HTR-8/SVneo (cell line): ENCODE measurements at regions not wholly inside any gene's neighbourhood (a gene's known extent, or its start where the extent isn't known, plus 50 kb on each side); places are given as distances from the start of the nearest gene placed in this dataset.
"Not testable (repeated sequence)": the region's sequence is repeated elsewhere in the genome, so short reads cannot be mapped to it uniquely, and the experiment has no call there.

Experiments
- DNase-seq: peaks from one replicate; pipeline ENCODE4 v3.0.0; 2011; ENCODE audit warnings: low spot score, mixed read lengths; ENCODE audit not compliant: insufficient read length
- FAIRE-seq: peaks from 2 replicates; lab custom pipeline; 2011; peaks lifted over from hg19 to GRCh38; lab: Jason Lieb, UNC

DNA sequence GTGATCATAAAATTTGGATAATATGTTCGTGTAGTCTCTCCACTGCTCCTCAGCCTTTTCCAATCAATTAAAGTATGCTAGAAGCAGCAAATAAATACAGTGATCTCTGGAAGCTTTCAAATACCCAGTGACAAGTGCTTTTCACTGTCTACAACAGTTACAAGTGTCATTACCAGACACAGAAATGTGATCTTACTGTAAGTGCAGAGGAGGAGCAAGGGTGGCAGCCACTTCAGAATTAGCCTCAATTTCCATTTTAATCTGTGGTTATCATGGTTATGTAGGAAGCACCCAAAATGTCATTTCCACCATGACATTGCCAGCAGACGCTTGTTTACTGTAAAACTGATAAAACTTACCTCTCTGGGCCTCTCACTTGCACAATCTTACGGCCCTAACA, 133.9 kb upstream of the ADAMTS3 start:
- FAIRE-seq, result no peak
- no peak for DNase-seq

DNA sequence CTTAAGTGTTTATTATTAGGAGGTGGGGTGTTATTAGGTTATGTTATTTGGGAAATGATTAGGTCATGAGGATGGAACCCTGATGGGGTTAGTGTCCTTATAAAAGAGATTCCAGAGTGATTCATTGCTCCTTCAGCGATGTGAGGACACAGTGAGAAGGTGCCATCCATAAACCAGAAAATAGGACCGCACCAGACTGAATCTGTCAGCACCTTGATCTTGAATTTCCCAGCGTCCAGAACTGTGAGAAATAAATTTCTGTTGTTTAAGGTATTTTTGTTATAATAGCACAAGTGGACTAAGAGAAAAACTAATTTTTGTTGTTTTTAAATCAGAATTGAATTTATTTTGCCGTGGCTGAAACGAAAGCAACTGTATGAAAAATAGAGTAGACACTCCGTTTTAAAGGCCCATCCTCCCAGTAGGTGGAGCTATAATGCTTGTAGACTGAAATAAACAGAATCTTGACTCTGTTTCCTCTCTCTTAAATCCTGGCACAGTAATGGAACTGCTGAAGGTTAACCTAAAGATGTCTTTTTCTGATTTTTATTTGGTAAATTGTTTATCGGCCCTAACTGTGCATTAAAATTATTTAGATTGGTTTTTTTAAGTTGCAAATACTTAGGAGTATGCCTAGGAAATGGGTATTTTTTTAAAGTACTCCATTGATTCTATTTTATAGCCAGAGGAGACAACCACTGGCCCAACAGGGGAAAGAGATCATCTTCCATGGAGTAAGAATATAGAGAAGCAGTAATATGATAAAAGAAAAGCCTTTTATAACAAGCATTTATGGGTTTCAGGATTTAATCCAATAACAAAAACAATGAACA, 133.2 kb upstream of the ADAMTS3 start:
- peak; percentile 13 for DNase-seq
- no peak for FAIRE-seq

DNA sequence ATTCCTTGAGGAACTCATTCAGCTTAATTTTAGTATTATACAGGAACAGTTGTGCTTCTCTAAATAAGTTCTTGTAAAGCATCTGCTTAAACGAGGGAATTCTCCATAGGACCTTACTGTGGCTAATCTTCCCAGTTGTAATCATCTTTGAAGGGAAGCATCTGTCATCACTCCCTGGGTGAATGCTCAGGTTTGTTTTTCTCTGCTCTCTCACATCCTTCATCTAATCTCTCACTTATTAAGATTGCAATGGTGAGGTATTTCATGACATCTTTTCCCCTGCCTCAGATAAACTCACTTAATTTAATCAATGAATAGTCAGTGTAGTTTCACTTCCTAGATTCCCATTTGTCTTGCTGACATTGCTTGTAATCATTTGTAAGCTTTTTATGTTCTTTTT, 121.8 kb upstream of the ADAMTS3 start:
- FAIRE-seq (no peak), DNase-seq (no peak)

DNA sequence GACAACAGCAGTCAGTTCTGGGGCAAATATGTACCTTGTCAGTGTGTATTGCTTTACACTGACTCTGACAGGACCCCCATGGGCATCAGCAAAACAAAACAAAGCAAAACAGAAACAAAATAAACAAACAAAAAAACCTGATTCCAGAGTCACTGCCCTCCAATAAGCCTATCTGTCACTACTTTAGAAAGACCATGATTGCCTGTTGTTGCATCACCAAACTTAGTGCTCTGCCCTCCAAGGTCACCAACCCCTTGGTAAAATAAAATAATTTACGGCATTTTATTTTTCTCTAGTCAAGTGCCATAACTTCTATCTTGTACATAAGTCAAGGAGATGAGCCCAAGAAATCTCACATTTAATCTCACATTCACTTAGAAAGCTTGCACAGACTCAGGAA, 120.9 kb upstream of the ADAMTS3 start:
- FAIRE-seq (no peak), DNase-seq (no peak)

DNA sequence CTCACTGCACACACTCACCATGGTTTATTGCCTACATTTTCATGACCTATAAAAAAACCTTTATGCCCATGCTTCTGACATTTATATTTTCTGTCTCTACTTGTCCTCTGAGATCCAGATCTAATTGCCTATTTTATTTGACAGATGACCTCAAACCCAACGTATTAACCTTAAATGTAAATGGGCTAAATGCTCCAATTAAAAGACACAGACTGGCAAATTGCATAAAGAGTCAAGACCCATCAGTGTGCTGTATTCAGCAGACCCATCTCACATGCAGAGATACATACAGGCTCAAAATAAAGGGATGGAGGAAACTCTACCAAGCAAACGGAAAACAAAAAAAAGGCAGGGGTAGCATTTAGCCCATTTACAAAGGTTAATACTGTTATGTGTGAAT, 117.4 kb upstream of the ADAMTS3 start:
- not testable (repeated sequence) for DNase-seq, FAIRE-seq

DNA sequence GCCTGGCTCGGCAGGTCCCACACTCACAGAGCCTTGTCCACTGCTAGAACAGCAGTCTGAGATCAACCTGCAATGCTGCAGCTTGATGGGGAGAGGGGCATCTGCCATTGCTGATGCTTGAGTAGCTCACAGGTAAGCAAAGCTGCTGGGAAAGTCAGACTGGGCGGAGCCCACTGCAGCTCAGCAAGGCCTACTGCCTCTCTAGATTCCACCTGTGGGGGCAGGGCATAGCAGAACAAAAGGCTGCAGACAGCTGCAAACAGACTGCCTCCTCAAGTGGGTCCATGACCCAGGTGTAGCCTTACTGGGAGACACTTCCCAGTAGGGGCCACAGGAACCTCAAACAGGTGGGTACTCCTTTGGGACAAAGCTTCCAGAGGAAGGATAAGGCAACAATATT, 110.6 kb upstream of the ADAMTS3 start:
- DNase-seq (no peak), FAIRE-seq (no peak)

DNA sequence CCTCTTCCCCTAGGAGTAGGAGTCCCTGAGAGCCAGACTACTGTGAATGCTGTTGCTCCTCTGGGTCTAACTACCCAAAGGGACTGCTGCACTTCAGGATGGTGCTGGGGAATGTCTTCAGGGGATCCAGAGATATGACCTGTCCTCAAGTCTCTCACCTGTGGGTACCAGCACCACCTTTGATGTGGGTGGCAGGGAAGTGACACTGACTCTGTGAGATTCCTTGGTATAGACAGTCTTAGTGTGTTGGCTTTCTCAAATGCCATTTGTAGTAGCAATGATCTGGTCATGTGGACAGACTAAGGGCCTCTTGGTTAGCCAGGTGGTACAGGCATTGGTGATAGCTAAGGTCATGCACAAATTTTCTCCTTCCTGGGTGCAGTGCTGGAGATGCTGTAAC, 108.9 kb upstream of the ADAMTS3 start:
- no peak for DNase-seq
- no peak for FAIRE-seq

DNA sequence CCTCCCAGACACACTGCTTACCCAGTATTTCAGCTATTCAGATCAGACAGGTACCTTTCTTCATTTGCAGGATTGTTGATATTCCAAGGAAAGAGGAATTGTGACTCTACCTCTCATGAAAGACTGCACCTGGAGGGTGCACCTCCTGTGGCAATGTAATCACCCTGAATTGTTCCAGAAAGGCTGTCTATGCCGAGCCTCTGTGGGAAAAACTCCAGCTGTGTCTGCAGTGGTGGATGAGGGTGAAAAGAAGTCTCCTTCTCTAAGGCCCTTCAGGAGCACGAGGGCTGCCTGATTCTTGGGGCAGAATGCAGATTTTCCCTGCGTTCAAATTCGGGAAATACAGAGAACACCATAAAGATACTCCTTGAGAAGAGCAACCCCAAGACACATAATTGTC, 108.2 kb upstream of the ADAMTS3 start:
- DNase-seq (no peak), FAIRE-seq (no peak)

DNA sequence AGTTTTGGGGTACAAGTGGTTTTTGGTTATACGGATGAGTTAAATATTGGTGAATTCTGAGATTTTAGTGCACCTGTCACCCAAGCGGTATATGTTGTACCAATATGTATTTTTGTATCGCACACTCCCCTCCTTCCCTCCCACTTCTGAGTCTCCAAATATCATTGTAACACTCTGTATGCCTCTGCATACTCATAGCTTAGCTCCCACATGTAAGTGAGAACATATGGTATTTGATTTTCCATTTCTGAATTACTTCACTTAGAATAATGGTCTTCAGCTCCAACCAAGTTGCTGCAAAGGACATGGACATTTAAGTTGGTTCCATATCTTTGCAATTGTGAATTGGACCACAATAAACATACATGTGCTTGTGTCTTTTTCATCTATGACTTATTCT, 103.0 kb upstream of the ADAMTS3 start:
- FAIRE-seq, result no peak
- no peak for DNase-seq

DNA sequence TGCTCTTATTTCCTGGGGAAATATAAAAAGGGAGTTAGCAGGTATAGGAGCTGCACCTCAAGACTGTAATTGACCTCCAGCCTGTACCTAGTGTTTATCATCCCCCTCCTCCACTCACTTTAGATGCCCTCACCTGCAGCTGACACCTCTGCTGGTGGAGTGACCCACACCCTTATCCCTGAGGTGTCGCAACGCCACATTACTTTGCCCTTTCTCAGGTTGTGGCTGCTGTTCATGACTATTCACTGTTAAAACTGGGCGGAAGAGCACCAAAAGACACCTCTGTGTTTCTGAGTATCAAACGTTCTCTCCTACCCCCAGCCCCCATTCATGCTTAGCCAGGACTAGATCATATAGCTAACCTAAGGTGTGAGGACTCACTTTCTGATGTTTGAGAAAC, 101.5 kb upstream of the ADAMTS3 start:
- DNase-seq (no peak), FAIRE-seq (no peak)

DNA sequence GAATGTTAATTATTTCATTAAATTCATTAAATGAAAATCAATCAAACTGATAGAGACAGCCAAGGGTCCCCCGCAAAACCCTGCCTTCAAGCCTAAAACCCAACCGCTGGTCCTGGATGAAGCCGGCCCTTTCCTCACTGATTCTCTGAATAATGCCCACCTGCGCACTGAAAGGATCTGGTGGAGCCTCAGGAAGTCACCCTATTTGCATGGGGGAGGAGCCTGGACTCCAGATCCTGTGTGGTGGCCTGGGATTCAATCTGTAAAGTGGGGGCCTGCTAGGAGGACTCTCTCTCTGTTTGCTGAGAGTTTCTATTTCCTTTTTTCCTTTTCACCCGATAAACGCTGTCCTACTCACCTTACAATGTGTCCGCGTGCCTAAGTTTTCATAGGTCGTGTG, 97.9 kb upstream of the ADAMTS3 start:
- no peak for FAIRE-seq
- no peak for DNase-seq

DNA sequence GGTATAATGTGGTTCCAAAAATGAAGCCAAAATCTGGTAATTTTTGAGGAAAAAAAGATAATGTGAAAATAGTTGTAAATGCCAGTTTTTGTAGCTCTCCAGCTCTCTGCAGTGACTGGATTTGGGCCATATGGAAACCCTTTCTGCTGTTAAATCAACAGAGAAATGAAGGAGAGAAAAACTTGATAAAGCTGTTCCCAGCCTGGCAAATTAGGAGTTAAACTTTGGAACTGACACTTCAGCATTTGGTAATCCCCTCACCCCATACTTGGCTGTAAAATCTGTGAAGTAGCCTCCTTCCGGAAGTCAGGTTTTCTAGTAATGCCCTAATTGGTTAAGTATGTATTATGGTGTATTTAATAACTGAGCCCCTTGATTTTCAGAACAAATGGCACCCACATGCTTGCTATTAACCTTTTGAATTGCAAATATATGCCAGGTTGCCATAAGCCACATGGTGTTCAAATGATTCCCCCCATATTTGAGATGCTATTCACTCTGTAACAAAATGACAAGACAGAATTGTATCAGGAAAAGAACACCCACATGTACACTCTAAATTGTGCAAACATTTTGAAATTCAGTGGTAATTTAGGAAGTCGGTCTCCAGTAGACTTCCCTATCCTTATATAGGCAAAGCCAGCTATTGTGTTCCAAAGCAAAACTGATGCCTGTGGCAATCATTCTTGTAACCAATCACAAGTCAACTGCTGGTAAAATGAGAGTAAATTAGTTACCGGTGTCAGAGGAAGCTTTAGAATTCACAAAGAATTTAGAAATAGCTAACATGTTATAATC, 96.3 kb upstream of the ADAMTS3 start:
- no peak for DNase-seq
- FAIRE-seq, result no peak

DNA sequence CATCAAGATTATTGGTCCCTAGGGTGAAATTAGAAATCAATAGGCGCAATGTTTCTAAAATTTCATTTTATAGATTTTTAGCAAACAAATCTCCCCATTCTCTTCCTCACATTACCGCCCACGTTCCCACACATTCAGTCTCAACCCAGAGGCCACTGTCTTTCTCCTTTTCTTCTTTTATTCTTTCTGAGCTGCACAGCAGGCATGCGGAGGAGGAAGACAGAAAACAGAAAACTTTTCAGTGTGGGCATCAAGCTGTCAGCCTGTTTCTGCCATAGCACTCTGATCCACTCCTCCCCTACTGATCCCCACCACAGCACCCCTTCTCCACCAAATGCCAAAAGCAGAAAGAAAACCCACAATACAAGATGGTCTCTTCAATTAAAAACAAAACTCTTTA, 94.8 kb upstream of the ADAMTS3 start:
- FAIRE-seq (no peak), DNase-seq (no peak)

DNA sequence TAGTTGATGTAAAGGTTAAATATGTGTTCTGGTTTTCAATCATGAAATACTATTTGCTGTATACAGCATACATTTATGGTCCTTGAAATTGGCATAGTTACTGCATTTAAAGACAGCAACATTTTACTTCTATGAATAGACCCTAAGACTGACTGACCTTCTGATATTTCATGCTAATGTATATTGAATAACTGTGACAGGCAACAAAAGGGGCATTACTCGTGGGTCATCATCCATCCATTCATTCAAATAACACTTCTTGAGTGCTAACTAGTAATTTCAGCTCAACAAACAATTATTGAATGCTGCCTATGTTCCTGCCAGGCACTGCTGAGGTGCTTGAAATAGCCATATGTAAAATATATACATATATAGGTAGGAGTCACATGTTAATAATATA, 92.8 kb upstream of the ADAMTS3 start:
- DNase-seq, result no peak
- FAIRE-seq, result no peak

DNA sequence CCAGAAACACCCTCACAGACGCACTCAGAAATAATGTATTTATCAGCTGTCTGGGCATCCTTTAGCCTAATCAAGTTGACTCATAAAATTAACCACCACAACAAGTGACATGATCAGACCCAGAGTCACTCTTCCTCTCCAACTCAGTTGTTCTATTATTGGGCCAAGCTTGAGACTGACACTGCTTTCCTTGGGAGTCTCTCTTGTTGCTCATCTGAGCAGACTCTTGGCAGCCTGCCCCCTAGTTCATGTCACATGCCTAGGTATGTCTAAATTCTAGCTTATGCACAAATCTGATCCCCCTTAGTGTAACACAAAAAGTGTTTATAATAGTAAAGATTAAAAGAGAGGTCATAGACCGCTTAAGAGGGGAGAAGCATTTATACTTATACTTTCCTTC, 72.6 kb upstream of the ADAMTS3 start:
- DNase-seq (no peak), FAIRE-seq (no peak)

DNA sequence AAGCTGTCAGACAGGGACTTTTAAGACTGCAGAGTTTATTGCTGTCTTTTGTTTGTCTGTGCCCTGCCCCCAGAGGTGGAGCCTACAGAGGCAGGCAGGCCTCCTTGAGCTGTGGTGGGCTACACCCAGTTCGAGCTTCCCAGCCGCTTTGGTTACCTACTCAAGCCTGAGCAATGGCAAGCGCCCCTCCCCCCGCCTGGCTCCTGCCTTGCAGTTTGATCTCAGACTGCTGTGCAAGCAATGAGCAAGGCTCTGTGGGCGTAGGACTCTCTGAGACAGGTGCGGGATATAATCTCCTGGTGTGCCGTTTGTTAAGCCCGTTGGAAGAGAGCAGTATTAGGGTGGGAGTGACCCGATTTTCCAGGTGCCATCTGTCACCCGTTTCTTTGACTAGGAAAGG, 67.8 kb upstream of the ADAMTS3 start:
- FAIRE-seq, DNase-seq: not testable (repeated sequence)

DNA sequence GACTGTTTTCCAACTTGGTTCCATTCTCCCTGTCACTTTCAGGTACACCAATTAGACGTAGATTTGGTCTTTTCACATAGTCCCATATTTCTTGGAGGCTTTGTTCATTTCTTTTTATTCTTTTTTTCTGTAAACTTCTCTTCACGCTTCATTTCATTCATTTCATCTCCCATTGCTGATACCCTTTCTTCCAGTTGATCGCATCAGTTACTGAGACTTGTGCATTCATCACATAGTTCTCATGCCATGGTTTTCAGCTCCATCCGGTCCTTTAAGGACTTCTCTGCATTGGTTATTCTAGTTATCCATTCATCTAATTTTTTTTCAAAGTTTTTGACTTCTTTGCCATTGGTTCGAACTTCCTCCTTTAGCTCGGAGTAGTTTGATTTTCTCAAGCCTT, 66.9 kb upstream of the ADAMTS3 start:
- FAIRE-seq, DNase-seq: not testable (repeated sequence)

DNA sequence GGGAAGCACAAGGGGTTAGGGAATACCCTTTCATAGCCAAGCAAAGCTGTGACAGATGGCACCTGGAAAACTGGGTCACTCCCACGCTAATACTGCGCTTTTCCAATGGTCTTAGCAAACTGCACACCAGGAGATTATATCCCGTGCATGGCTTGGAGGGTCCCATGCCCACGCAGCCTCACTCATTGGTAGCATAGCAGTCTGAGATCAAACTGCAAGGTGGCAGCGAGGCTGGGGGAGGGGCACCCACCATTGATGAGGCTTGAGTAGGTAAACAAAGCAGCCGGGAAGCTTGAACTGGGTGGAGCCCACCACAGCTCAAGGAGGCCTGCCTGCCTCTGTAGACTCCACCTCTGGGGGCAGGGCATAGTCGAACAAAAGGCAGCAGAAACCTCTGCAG, 63.2 kb upstream of the ADAMTS3 start:
- not testable (repeated sequence) for DNase-seq, FAIRE-seq

DNA sequence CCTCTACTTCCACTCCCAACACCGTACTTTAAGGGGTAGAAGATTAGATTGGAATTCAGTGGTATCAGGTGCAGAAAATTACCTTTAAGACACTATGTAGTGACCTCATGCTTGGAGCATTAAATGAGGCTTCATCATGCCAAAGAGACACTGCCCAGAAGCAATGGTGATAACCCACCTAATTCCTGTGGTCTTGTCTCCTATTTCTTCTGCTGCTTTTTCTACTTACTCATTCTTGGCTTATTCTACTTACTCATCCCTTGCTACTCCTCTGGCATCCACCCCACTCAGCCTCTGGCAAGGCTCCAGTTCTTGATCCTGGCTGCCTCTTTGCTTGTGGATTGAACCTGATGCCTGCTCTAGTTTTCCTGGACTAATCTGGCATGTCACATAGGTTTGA, 62.3 kb upstream of the ADAMTS3 start:
- peak; percentile 40 for DNase-seq

DNA sequence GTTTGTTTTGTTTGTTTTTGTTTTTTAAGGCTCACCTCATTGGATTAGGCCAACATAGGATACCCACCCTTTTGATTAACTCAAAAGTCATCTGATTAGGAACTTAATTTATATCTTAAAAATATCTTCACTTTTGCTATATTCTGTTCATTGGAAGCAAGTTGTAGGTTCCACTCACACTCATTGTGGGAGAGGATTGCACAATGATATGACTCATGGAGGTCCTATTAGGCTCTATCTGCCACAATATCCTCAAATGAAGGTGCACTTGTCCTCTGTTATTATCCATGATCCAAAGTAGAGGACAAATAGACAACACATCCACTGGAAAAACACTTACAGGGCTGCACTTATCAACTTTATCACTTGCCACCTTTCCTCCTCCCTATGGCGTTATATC, 60.5 kb upstream of the ADAMTS3 start:
- FAIRE-seq (no peak), DNase-seq (no peak)

More for the DNA sequence above, 62.3 kb upstream of the ADAMTS3 start:
- FAIRE-seq, result no peak

DNA sequence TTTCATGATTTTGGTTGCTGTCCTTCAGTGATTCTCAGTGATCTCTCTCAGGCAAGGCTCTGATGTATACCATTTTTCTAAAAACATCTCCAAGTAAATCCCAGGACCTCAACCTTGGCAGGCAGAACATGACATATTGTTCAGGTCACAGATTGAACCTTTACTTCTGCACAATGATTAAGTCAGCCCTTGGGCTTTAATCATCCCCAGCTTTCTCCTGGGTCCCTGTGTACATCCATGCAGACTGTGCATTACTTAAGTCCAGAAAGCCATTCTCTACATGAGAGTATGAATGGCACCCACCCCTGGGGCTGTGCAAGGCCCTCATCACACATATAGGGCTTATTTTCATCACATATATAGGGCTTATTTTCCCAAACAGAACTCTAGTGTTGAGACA, 58.7 kb upstream of the ADAMTS3 start:
- FAIRE-seq (no peak), DNase-seq (no peak)
